ENCODE measurements at regions not wholly inside any gene's neighbourhood (a gene's known extent, or its start where the extent isn't known, plus 50 kb on each side); places are given as distances from the start of the nearest gene placed in this dataset.

DNA sequence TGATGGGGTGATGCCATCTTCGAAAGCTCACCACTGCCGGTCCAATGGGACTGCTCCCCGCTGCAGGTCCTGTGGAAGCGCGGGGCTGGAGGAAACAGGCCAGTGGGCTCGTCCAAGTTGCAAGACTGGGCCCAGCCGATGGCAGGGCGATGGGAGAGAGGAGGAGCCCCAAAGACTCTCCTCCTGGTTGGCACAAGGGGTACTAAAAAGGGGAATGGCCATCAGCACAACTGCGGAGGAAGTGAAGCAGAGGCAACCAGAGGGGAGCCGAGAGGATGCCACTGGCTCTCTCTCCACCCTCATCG is 357.1 kb downstream of the SHANK2 start (continued):
- TF ChIP-seq NONO (IDR thresholded peaks at IDR 0.05) (no peak), NONO (CRISPR knock-in tag; conservative IDR thresholded peaks at IDR 0.05) (no peak), TAF15 (IDR thresholded peaks at IDR 0.05; ENCODE audit: low read depth, low read length, poor library complexity, severe bottlenecking) (no peak)
- TF ChIP-seq, protein P1, sequence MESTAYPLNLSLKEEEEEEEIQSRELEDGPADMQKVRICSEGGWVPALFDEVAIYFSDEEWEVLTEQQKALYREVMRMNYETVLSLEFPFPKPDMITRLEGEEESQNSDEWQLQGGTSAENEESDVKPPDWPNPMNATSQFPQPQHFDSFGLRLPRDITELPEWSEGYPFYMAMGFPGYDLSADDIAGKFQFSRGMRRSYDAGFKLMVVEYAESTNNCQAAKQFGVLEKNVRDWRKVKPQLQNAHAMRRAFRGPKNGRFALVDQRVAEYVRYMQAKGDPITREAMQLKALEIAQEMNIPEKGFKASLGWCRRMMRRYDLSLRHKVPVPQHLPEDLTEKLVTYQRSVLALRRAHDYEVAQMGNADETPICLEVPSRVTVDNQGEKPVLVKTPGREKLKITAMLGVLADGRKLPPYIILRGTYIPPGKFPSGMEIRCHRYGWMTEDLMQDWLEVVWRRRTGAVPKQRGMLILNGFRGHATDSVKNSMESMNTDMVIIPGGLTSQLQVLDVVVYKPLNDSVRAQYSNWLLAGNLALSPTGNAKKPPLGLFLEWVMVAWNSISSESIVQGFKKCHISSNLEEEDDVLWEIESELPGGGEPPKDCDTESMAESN (CRISPR knock-in tag; conservative IDR thresholded peaks at IDR 0.05) = no peak
- TF ChIP-seq, protein P2, sequence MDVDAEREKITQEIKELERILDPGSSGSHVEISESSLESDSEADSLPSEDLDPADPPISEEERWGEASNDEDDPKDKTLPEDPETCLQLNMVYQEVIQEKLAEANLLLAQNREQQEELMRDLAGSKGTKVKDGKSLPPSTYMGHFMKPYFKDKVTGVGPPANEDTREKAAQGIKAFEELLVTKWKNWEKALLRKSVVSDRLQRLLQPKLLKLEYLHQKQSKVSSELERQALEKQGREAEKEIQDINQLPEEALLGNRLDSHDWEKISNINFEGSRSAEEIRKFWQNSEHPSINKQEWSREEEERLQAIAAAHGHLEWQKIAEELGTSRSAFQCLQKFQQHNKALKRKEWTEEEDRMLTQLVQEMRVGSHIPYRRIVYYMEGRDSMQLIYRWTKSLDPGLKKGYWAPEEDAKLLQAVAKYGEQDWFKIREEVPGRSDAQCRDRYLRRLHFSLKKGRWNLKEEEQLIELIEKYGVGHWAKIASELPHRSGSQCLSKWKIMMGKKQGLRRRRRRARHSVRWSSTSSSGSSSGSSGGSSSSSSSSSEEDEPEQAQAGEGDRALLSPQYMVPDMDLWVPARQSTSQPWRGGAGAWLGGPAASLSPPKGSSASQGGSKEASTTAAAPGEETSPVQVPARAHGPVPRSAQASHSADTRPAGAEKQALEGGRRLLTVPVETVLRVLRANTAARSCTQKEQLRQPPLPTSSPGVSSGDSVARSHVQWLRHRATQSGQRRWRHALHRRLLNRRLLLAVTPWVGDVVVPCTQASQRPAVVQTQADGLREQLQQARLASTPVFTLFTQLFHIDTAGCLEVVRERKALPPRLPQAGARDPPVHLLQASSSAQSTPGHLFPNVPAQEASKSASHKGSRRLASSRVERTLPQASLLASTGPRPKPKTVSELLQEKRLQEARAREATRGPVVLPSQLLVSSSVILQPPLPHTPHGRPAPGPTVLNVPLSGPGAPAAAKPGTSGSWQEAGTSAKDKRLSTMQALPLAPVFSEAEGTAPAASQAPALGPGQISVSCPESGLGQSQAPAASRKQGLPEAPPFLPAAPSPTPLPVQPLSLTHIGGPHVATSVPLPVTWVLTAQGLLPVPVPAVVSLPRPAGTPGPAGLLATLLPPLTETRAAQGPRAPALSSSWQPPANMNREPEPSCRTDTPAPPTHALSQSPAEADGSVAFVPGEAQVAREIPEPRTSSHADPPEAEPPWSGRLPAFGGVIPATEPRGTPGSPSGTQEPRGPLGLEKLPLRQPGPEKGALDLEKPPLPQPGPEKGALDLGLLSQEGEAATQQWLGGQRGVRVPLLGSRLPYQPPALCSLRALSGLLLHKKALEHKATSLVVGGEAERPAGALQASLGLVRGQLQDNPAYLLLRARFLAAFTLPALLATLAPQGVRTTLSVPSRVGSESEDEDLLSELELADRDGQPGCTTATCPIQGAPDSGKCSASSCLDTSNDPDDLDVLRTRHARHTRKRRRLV (CRISPR knock-in tag; IDR thresholded peaks at IDR 0.05) = no peak

DNA sequence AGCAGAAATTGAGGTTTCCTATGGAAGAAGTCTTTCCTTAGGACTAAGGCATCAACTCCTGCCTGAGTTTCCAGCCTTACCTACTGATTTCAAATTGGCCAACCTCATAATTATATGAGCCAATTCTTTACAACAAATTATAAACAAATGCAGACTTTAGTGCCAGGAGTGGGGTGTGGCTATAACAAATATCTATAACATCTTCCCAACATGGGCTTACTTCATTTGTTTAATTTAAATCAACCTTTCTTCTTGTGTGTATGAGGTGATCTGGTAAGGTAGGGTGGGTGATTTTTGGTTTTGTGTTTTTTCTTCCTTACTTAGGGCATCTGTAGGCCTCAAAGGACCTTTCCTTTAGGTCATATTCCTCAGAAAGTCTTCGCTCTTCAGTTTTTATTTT is 354.9 kb downstream of the SHANK2 start:
- CTCF ChIA-PET (ENCODE audit: low intra/inter-chr PET ratio, low total read pairs) = no interaction called here
- Histone ChIP-seq H3K4me1 (ENCODE audit: insufficient read depth, low read length) (no peaks in the 10 kb centered on the region), H4K20me1 (ENCODE audit: insufficient read depth, low read length) (peaks cover 7% of the 10 kb centered on the region), H3K9ac (ENCODE audit: insufficient read depth, low read depth, low read length) (no peak overlapping the region), H3K27ac (ENCODE audit: extremely low read length, insufficient read depth, low read length) (no peak overlapping the region), H3K4me3 (replicated peaks in 1 of 3; ENCODE audit: insufficient read depth in 1 of 3, low read depth in 2 of 3, low read length in 3 of 3) (no peak overlapping the region), H3K79me2 (ENCODE audit: insufficient read depth, low read length) (no peaks in the 10 kb centered on the region), H3K36me3 (replicated peaks in 1 of 2; ENCODE audit: control insufficient read depth in 1 of 2, insufficient read depth in 2 of 2, low read length in 2 of 2) (peaks cover 11 to 65% of the 10 kb centered on the region in 2 experiments; a peak in 4 of 5 replicates), H3K9me3 (ENCODE audit: low read length) (no peaks in the 10 kb centered on the region), H3K4me2 (ENCODE audit: low read depth, low read length) (no peak overlapping the region), H3K27me3 (ENCODE audit: control insufficient read depth in 1 of 2, insufficient read depth in 2 of 2, low read length in 2 of 2) (no peaks in the 10 kb centered on the region), H2AFZ (ENCODE audit: low read length) (no peak overlapping the region)
- no TSS peak for BruUV-seq (replicated peaks)
- in situ Hi-C loops (cut with HindIII; ENCODE audit: extremely low pct_ligation_motif_present, low pct_unique_long_range_greater_than_20kb) (no loop called here), intact Hi-C loops (cut with micrococcal nuclease; ENCODE audit: unreplicated experiment) (no loop called here)
- WGBS (ENCODE audit: low lambda C conversion rate) = 90% methylated on average over 1 of the region's 1 CpG
- POLR2A ChIA-PET = no interaction called here
- ATAC-seq (no peak), DNase-seq (ENCODE audit: low spot score) (no peak), FAIRE-seq (no peak)
- TF ChIP-seq DMAP1 (CRISPR knock-in tag; IDR thresholded peaks at IDR 0.05) = no peak
- TF ChIP-seq RXRA (CRISPR knock-in tag; IDR thresholded peaks at IDR 0.05) = no peak
- no peak for TF ChIP-seq ZNF713 (CRISPR knock-in tag; IDR thresholded peaks at IDR 0.05)
- no peak for TF ChIP-seq TBX2 (CRISPR knock-in tag; IDR thresholded peaks at IDR 0.05; ENCODE audit: borderline replicate concordance)
